Suprapubic skin (tissue), 3 donors: ENCODE measurements at regions not wholly inside any gene's neighbourhood (a gene's known extent, or its start where the extent isn't known, plus 50 kb on each side); places are given as distances from the start of the nearest gene placed in this dataset.

Experiments
- POLR2AphosphoS5 ChIP-seq, 3 donors: sonication (generic); formaldehyde crosslinking; IDR thresholded peaks; one replicate each; pipeline ENCODE4 v1.6.1; 2017; ENCODE audit warnings: antibody characterized with exemption in 3 of 3
- TF ChIP-seq, protein P1 (sequence below), 2 donors: fragments of 200-600 bp in 1 of 2; fragments of 450-650 bp in 1 of 2; sonication (generic) in 1 of 2; IDR thresholded peaks; one replicate each; pipeline ENCODE4 v1.5.1; 2016 to 2019; ENCODE audit warnings: antibody characterized with exemption in 2 of 2, mild to moderate bottlenecking in 1 of 2, moderate library complexity in 1 of 2

DNA sequence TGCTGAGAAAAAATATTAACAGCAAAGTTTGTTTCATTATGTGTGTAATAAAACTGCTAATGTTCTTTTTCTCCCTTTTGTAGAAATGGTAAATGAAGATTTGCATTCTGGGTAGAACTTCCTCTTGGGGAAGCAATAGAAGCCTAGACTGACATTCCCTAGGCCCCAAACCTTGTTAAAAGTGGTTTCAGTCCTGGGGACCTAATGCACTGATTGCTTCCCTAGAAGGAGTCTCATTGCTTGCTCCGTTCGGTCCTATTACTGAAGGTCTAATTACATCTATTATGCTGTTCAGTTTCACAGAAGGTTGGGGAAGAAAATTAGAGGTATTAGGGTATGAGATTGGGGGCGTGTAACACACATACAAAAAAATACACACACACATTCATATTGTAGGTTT is 893.8 kb downstream of the TLE4 start:
- TF ChIP-seq, protein P1, sequence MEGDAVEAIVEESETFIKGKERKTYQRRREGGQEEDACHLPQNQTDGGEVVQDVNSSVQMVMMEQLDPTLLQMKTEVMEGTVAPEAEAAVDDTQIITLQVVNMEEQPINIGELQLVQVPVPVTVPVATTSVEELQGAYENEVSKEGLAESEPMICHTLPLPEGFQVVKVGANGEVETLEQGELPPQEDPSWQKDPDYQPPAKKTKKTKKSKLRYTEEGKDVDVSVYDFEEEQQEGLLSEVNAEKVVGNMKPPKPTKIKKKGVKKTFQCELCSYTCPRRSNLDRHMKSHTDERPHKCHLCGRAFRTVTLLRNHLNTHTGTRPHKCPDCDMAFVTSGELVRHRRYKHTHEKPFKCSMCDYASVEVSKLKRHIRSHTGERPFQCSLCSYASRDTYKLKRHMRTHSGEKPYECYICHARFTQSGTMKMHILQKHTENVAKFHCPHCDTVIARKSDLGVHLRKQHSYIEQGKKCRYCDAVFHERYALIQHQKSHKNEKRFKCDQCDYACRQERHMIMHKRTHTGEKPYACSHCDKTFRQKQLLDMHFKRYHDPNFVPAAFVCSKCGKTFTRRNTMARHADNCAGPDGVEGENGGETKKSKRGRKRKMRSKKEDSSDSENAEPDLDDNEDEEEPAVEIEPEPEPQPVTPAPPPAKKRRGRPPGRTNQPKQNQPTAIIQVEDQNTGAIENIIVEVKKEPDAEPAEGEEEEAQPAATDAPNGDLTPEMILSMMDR (IDR thresholded peaks at IDR 0.05): no peak
- no peak for TF ChIP-seq POLR2AphosphoS5 (IDR thresholded peaks at IDR 0.05)
